Hepatocyte (in vitro differentiated cells): ENCODE measurements at regions not wholly inside any gene's neighbourhood (a gene's known extent, or its start where the extent isn't known, plus 50 kb on each side); places are given as distances from the start of the nearest gene placed in this dataset.

Experiments
- CTCF ChIP-seq: fragments of 200-600 bp; sonication (generic); IDR thresholded peaks from 2 replicates; pipeline ENCODE4 v1.5.1; 2016; ENCODE audit warnings: antibody characterized with exemption, mild to moderate bottlenecking; ENCODE audit not compliant: poor library complexity
- EZH2 ChIP-seq: fragments of 200-600 bp; sonication (generic); IDR thresholded peaks from 2 replicates; pipeline ENCODE4 v1.6.1; 2016; ENCODE audit warnings: antibody characterized with exemption, mild to moderate bottlenecking, borderline replicate concordance

- TF ChIP-seq CTCF (no peak), EZH2 (no peak)
Observed at GRCh38 chr20:20802328-20802727, 89.9 kb upstream of the RALGAPA2 start.
